ENCODE measurements at regions not wholly inside any gene's neighbourhood (a gene's known extent, or its start where the extent isn't known, plus 50 kb on each side); places are given as distances from the start of the nearest gene placed in this dataset.

GRCh38 chr22:22151308-22151707, 93.3 kb upstream of the VPREB1 start:
- H3K4me3 ChIP-seq (ENCODE audit: low read depth in 1 of 2, low read length in 2 of 2), result no peak overlapping the region
- H3K4me1 ChIP-seq (ENCODE audit: control insufficient read depth in 1 of 2, insufficient read depth in 2 of 2, low read length in 2 of 2), result no peaks in the 10 kb centered on the region
- no peak overlapping the region for H3K27ac ChIP-seq (ENCODE audit: low read depth, low read length)
- no peaks in the 10 kb centered on the region for H3K36me3 ChIP-seq (ENCODE audit: control insufficient read depth in 1 of 2, insufficient read depth in 2 of 2, low read length in 2 of 2)
- no peaks in the 10 kb centered on the region for H3K9me3 ChIP-seq (ENCODE audit: control insufficient read depth in 1 of 2, low read length in 2 of 2)
- no peak overlapping the region for H3K9ac ChIP-seq (ENCODE audit: low read depth in 1 of 2, low read length in 2 of 2)
- peaks cover 4 to 7% of the 10 kb centered on the region in 2 donors for H3K27me3 ChIP-seq (ENCODE audit: control insufficient read depth in 1 of 2, insufficient read depth in 2 of 2, low read length in 2 of 2)

- Histone ChIP-seq H3K4me1 (ENCODE audit: control insufficient read depth in 1 of 2, insufficient read depth in 2 of 2, low read length in 2 of 2) (no peaks in the 10 kb centered on the region), H3K9me3 (ENCODE audit: control insufficient read depth in 1 of 2, low read length in 2 of 2) (no peaks in the 10 kb centered on the region), H3K27me3 (ENCODE audit: control insufficient read depth in 1 of 2, insufficient read depth in 2 of 2, low read length in 2 of 2) (peaks cover 4 to 9% of the 10 kb centered on the region in 2 donors), H3K4me3 (ENCODE audit: low read depth in 1 of 2, low read length in 2 of 2) (no peak overlapping the region), H3K9ac (ENCODE audit: low read depth in 1 of 2, low read length in 2 of 2) (no peak overlapping the region), H3K36me3 (ENCODE audit: control insufficient read depth in 1 of 2, insufficient read depth in 2 of 2, low read length in 2 of 2) (no peaks in the 10 kb centered on the region), H3K27ac (ENCODE audit: low read depth, low read length) (no peak overlapping the region)
These were observed 94.1 kb upstream of the VPREB1 start for GRCh38 chr22:22150457-22150856.

- Histone ChIP-seq H3K9me3 (ENCODE audit: control insufficient read depth in 1 of 2, low read length in 2 of 2) (no peaks in the 10 kb centered on the region), H3K4me1 (ENCODE audit: control insufficient read depth in 1 of 2, insufficient read depth in 2 of 2, low read length in 2 of 2) (no peaks in the 10 kb centered on the region), H3K36me3 (ENCODE audit: control insufficient read depth in 1 of 2, insufficient read depth in 2 of 2, low read length in 2 of 2) (no peaks in the 10 kb centered on the region), H3K9ac (ENCODE audit: low read depth in 1 of 2, low read length in 2 of 2) (no peak overlapping the region), H3K4me3 (ENCODE audit: low read depth in 1 of 2, low read length in 2 of 2) (no peak overlapping the region), H3K27ac (ENCODE audit: low read depth, low read length) (no peak overlapping the region), H3K27me3 (ENCODE audit: control insufficient read depth in 1 of 2, insufficient read depth in 2 of 2, low read length in 2 of 2) (peaks cover 4 to 9% of the 10 kb centered on the region in 2 donors)
These were observed 95.7 kb upstream of the VPREB1 start for GRCh38 chr22:22148905-22149304.

GRCh38 chr22:22144858-22145257, 99.7 kb upstream of the VPREB1 start:
- Histone ChIP-seq H3K9me3 (ENCODE audit: control insufficient read depth in 1 of 2, low read length in 2 of 2) (no peaks in the 10 kb centered on the region), H3K27ac (ENCODE audit: low read depth, low read length) (no peak overlapping the region), H3K9ac (ENCODE audit: low read depth in 1 of 2, low read length in 2 of 2) (no peak overlapping the region), H3K27me3 (ENCODE audit: control insufficient read depth in 1 of 2, insufficient read depth in 2 of 2, low read length in 2 of 2) (peaks cover 9 to 20% of the 10 kb centered on the region in 2 donors), H3K4me3 (ENCODE audit: low read depth in 1 of 2, low read length in 2 of 2) (no peak overlapping the region), H3K4me1 (ENCODE audit: control insufficient read depth in 1 of 2, insufficient read depth in 2 of 2, low read length in 2 of 2) (no peaks in the 10 kb centered on the region), H3K36me3 (ENCODE audit: control insufficient read depth in 1 of 2, insufficient read depth in 2 of 2, low read length in 2 of 2) (no peaks in the 10 kb centered on the region)

GRCh38 chr22:22143448-22143847, 101.1 kb upstream of the VPREB1 start:
- Histone ChIP-seq H3K9me3 (ENCODE audit: control insufficient read depth in 1 of 2, low read length in 2 of 2) (no peaks in the 10 kb centered on the region), H3K4me1 (ENCODE audit: control insufficient read depth in 1 of 2, insufficient read depth in 2 of 2, low read length in 2 of 2) (no peaks in the 10 kb centered on the region), H3K27me3 (ENCODE audit: control insufficient read depth in 1 of 2, insufficient read depth in 2 of 2, low read length in 2 of 2) (peaks cover 9 to 23% of the 10 kb centered on the region in 2 donors), H3K27ac (ENCODE audit: low read depth, low read length) (no peak overlapping the region), H3K9ac (ENCODE audit: low read depth in 1 of 2, low read length in 2 of 2) (no peak overlapping the region), H3K4me3 (ENCODE audit: low read depth in 1 of 2, low read length in 2 of 2) (no peak overlapping the region), H3K36me3 (ENCODE audit: control insufficient read depth in 1 of 2, insufficient read depth in 2 of 2, low read length in 2 of 2) (no peaks in the 10 kb centered on the region)

GRCh38 chr22:22142661-22143060, 101.9 kb upstream of the VPREB1 start:
- Histone ChIP-seq H3K4me3 (ENCODE audit: low read depth in 1 of 2, low read length in 2 of 2) (no peak overlapping the region), H3K27me3 (ENCODE audit: control insufficient read depth in 1 of 2, insufficient read depth in 2 of 2, low read length in 2 of 2) (peaks cover 9 to 19% of the 10 kb centered on the region in 2 donors), H3K4me1 (ENCODE audit: control insufficient read depth in 1 of 2, insufficient read depth in 2 of 2, low read length in 2 of 2) (no peaks in the 10 kb centered on the region), H3K27ac (ENCODE audit: low read depth, low read length) (no peak overlapping the region), H3K9me3 (ENCODE audit: control insufficient read depth in 1 of 2, low read length in 2 of 2) (no peaks in the 10 kb centered on the region), H3K36me3 (ENCODE audit: control insufficient read depth in 1 of 2, insufficient read depth in 2 of 2, low read length in 2 of 2) (no peaks in the 10 kb centered on the region), H3K9ac (ENCODE audit: low read depth in 1 of 2, low read length in 2 of 2) (no peak overlapping the region)

- H3K27me3 ChIP-seq (ENCODE audit: control insufficient read depth in 1 of 2, insufficient read depth in 2 of 2, low read length in 2 of 2), result peaks cover 9 to 19% of the 10 kb centered on the region in 2 donors
- H3K4me1 ChIP-seq (ENCODE audit: control insufficient read depth in 1 of 2, insufficient read depth in 2 of 2, low read length in 2 of 2), result no peaks in the 10 kb centered on the region
- H3K9me3 ChIP-seq (ENCODE audit: control insufficient read depth in 1 of 2, low read length in 2 of 2), result no peaks in the 10 kb centered on the region
- H3K27ac ChIP-seq (ENCODE audit: low read depth, low read length), result no peak overlapping the region
- H3K9ac ChIP-seq (ENCODE audit: low read depth in 1 of 2, low read length in 2 of 2), result no peak overlapping the region
- no peak overlapping the region for H3K4me3 ChIP-seq (ENCODE audit: low read depth in 1 of 2, low read length in 2 of 2)
- no peaks in the 10 kb centered on the region for H3K36me3 ChIP-seq (ENCODE audit: control insufficient read depth in 1 of 2, insufficient read depth in 2 of 2, low read length in 2 of 2)
These were observed 102.6 kb upstream of the VPREB1 start for GRCh38 chr22:22141771-22142591.

- no peaks in the 10 kb centered on the region for H3K36me3 ChIP-seq (ENCODE audit: control insufficient read depth in 1 of 2, insufficient read depth in 2 of 2, low read length in 2 of 2)
- no peaks in the 10 kb centered on the region for H3K4me1 ChIP-seq (ENCODE audit: control insufficient read depth in 1 of 2, insufficient read depth in 2 of 2, low read length in 2 of 2)
- H3K27me3 ChIP-seq (ENCODE audit: control insufficient read depth in 1 of 2, insufficient read depth in 2 of 2, low read length in 2 of 2), result peaks cover 5 to 14% of the 10 kb centered on the region in 2 donors
- H3K4me3 ChIP-seq (ENCODE audit: low read depth in 1 of 2, low read length in 2 of 2), result no peak overlapping the region
- H3K9me3 ChIP-seq (ENCODE audit: control insufficient read depth in 1 of 2, low read length in 2 of 2), result no peaks in the 10 kb centered on the region
- no peak overlapping the region for H3K27ac ChIP-seq (ENCODE audit: low read depth, low read length)
- no peak overlapping the region for H3K9ac ChIP-seq (ENCODE audit: low read depth in 1 of 2, low read length in 2 of 2)
These were observed 103.6 kb upstream of the VPREB1 start for GRCh38 chr22:22141031-22141430.

- H3K4me1 ChIP-seq (ENCODE audit: control insufficient read depth in 1 of 2, insufficient read depth in 2 of 2, low read length in 2 of 2), result no peaks in the 10 kb centered on the region
- peaks cover 5 to 14% of the 10 kb centered on the region in 2 donors for H3K27me3 ChIP-seq (ENCODE audit: control insufficient read depth in 1 of 2, insufficient read depth in 2 of 2, low read length in 2 of 2)
- no peaks in the 10 kb centered on the region for H3K36me3 ChIP-seq (ENCODE audit: control insufficient read depth in 1 of 2, insufficient read depth in 2 of 2, low read length in 2 of 2)
- H3K27ac ChIP-seq (ENCODE audit: low read depth, low read length), result no peak overlapping the region
- H3K9ac ChIP-seq (ENCODE audit: low read depth in 1 of 2, low read length in 2 of 2), result no peak overlapping the region
- no peak overlapping the region for H3K4me3 ChIP-seq (ENCODE audit: low read depth in 1 of 2, low read length in 2 of 2)
- H3K9me3 ChIP-seq (ENCODE audit: control insufficient read depth in 1 of 2, low read length in 2 of 2), result no peaks in the 10 kb centered on the region
These were observed 105.2 kb upstream of the VPREB1 start for GRCh38 chr22:22139364-22139763.

GRCh38 chr22:22138915-22139314, 105.7 kb upstream of the VPREB1 start:
- H3K27me3 ChIP-seq (ENCODE audit: control insufficient read depth in 1 of 2, insufficient read depth in 2 of 2, low read length in 2 of 2), result peaks cover 5 to 14% of the 10 kb centered on the region in 2 donors
- no peaks in the 10 kb centered on the region for H3K4me1 ChIP-seq (ENCODE audit: control insufficient read depth in 1 of 2, insufficient read depth in 2 of 2, low read length in 2 of 2)
- H3K4me3 ChIP-seq (ENCODE audit: low read depth in 1 of 2, low read length in 2 of 2), result no peak overlapping the region
- no peak overlapping the region for H3K27ac ChIP-seq (ENCODE audit: low read depth, low read length)
- no peaks in the 10 kb centered on the region for H3K9me3 ChIP-seq (ENCODE audit: control insufficient read depth in 1 of 2, low read length in 2 of 2)
- no peak overlapping the region for H3K9ac ChIP-seq (ENCODE audit: low read depth in 1 of 2, low read length in 2 of 2)
- no peaks in the 10 kb centered on the region for H3K36me3 ChIP-seq (ENCODE audit: control insufficient read depth in 1 of 2, insufficient read depth in 2 of 2, low read length in 2 of 2)

Data from duodenal mucosa (tissue), 2 donors.